Stomach (tissue), 4 donors: ENCODE measurements at regions not wholly inside any gene's neighbourhood (a gene's known extent, or its start where the extent isn't known, plus 50 kb on each side); places are given as distances from the start of the nearest gene placed in this dataset.

Experiments used
- CTCF ChIP-seq, 7 experiments: fragments of 450-650 bp in 4 of 7; fragments of 200-600 bp in 3 of 7; sonication (generic) in 3 of 7; IDR thresholded peaks; one replicate each; pipeline ENCODE4 v1.5.1; 2016 to 2019; ENCODE audit warnings: antibody characterized with exemption in 7 of 7, control low read depth in 2 of 7, mild to moderate bottlenecking in 1 of 7
- EP300 ChIP-seq: sonication (generic); formaldehyde crosslinking; IDR thresholded peaks from one replicate; pipeline ENCODE4 v1.6.1; 2017; ENCODE audit warnings: antibody characterized with exemption

GRCh38 chr1:194161591-194161990 is 975.2 kb upstream of the B3GALT2 start:
- TF ChIP-seq CTCF (IDR thresholded peaks at IDR 0.05): no peak
- TF ChIP-seq EP300: no peak
